H1 (cell line): ENCODE measurements at regions not wholly inside any gene's neighbourhood (a gene's known extent, or its start where the extent isn't known, plus 50 kb on each side); places are given as distances from the start of the nearest gene placed in this dataset.

Source experiments
- ASH2L ChIP-seq: fragments of 200-600, 300-600 bp; sonication (generic); IDR thresholded peaks from one replicate; pipeline ENCODE4 v1.7.1; 2017; ENCODE audit warnings: low read length
- CBX5 ChIP-seq: fragments of 300-800, 300-1000 bp; sonication (generic); IDR thresholded peaks from 2 replicates; pipeline ENCODE4 v1.7.1; 2016; ENCODE audit warnings: antibody characterized with exemption, low read length, low read depth
- CHD1 ChIP-seq: IDR thresholded peaks from 2 replicates; pipeline ENCODE4 v1.6.1; 2012; ENCODE audit warnings: low read depth, low read length, improper control_type of control experiment
- CHD7 ChIP-seq: fragments of 300-600 bp; sonication (generic); IDR thresholded peaks from 2 replicates; pipeline ENCODE4 v1.7.1; 2012; ENCODE audit warnings: low read length, moderate library complexity, mild to moderate bottlenecking, inconsistent platforms; ENCODE audit not compliant: insufficient replicate concordance
- CTBP2 ChIP-seq: IDR thresholded peaks from 2 replicates; pipeline ENCODE4 v1.7.0; 2011; ENCODE audit warnings: borderline replicate concordance, mild to moderate bottlenecking, moderate library complexity, mixed read lengths, low read length; ENCODE audit not compliant: insufficient read depth, insufficient read length
- HDAC6 ChIP-seq: IDR thresholded peaks from one replicate; pipeline ENCODE4 v1.7.1; 2012; ENCODE audit warnings: low read depth, mild to moderate bottlenecking, inconsistent platforms, low read length, moderate library complexity
- SP2 ChIP-seq: IDR thresholded peaks from 2 replicates; pipeline ENCODE4 v1.6.1; 2012; ENCODE audit warnings: mild to moderate bottlenecking, low read length, inconsistent platforms
- SP4 ChIP-seq: IDR thresholded peaks from 2 replicates; pipeline ENCODE4 v1.6.1; 2012; ENCODE audit warnings: low read length, inconsistent platforms
- SUZ12 ChIP-seq: fragments of 200-600 bp; sonication (generic); IDR thresholded peaks from 2 replicates; pipeline ENCODE4 v1.6.1; 2012; ENCODE audit warnings: mild to moderate bottlenecking, inconsistent platforms, low read length, moderate library complexity, mixed read lengths
- TCF12 ChIP-seq: IDR thresholded peaks from 2 replicates; pipeline ENCODE4 v1.6.1; 2011; ENCODE audit warnings: low read depth, mild to moderate bottlenecking, low read length
- TEAD4 ChIP-seq: IDR thresholded peaks from 2 replicates; pipeline ENCODE4 v1.6.1; 2012; ENCODE audit warnings: low read depth, low read length, inconsistent platforms, mixed read lengths

GRCh38 chr5:68458416-68459021 lies 243.0 kb downstream of the PIK3R1 start (continued):
- TF ChIP-seq CHD7 = no peak
- no peak for TF ChIP-seq CHD1
- TF ChIP-seq TCF12 = no peak
- no peak for TF ChIP-seq SP2
- TF ChIP-seq CTBP2 = no peak
- no peak for TF ChIP-seq ASH2L
- TF ChIP-seq TEAD4 = no peak
- TF ChIP-seq SP4 = no peak
- TF ChIP-seq CBX5 = no peak
- no peak for TF ChIP-seq SUZ12
- no peak for TF ChIP-seq HDAC6
